Prostate gland (tissue), 2 donors: ENCODE measurements at regions not wholly inside any gene's neighbourhood (a gene's known extent, or its start where the extent isn't known, plus 50 kb on each side); places are given as distances from the start of the nearest gene placed in this dataset.

Source experiments
- POLR2AphosphoS5 ChIP-seq: sonication (generic); formaldehyde crosslinking; IDR thresholded peaks from one replicate; pipeline ENCODE4 v1.6.1; 2017; ENCODE audit warnings: antibody characterized with exemption
- TF ChIP-seq, protein P1 (sequence below), 4 experiments: fragments of 200-600 bp in 2 of 4; fragments of 450-650 bp in 2 of 4; sonication (generic) in 2 of 4; IDR thresholded peaks; 1 replicate in 3 of 4; 2 replicates in 1 of 4; pipeline ENCODE4 v1.5.1; 2016 to 2019; ENCODE audit warnings: antibody characterized with exemption in 4 of 4, mild to moderate bottlenecking in 2 of 4, moderate library complexity in 2 of 4

DNA sequence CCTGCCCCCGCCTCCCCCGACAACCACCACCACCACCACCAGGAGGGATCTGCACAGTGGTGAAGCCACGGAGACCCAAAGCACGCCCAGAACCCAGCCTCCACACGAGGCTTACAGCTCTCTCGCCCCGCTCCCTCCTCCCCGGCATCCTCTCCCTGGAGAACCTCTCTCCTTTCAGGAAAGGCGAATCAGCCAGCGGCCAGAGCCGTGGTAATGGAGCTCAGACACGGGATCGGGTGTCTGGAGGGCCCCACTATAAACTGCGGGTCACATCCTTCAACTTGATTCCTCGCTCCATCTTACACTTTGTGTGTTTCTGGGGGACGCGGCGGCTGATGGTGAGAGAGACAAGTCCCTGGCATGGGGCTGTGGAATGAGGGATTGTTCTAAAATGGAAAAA lies 271.5 kb upstream of the SIX2 start:
- no peak for TF ChIP-seq POLR2AphosphoS5
- TF ChIP-seq, protein P1, sequence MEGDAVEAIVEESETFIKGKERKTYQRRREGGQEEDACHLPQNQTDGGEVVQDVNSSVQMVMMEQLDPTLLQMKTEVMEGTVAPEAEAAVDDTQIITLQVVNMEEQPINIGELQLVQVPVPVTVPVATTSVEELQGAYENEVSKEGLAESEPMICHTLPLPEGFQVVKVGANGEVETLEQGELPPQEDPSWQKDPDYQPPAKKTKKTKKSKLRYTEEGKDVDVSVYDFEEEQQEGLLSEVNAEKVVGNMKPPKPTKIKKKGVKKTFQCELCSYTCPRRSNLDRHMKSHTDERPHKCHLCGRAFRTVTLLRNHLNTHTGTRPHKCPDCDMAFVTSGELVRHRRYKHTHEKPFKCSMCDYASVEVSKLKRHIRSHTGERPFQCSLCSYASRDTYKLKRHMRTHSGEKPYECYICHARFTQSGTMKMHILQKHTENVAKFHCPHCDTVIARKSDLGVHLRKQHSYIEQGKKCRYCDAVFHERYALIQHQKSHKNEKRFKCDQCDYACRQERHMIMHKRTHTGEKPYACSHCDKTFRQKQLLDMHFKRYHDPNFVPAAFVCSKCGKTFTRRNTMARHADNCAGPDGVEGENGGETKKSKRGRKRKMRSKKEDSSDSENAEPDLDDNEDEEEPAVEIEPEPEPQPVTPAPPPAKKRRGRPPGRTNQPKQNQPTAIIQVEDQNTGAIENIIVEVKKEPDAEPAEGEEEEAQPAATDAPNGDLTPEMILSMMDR (IDR thresholded peaks at IDR 0.05), result no peak
